Body of pancreas (tissue), 4 donors: ENCODE measurements at regions not wholly inside any gene's neighbourhood (a gene's known extent, or its start where the extent isn't known, plus 50 kb on each side); places are given as distances from the start of the nearest gene placed in this dataset.

ENCODE experiments used
- POLR2A ChIP-seq, 3 donors: fragments of 450-650 bp; IDR thresholded peaks; one replicate each; pipeline ENCODE4 v1.6.1; 2016; ENCODE audit warnings: antibody characterized with exemption in 3 of 3, mild to moderate bottlenecking in 2 of 3
- TF ChIP-seq, protein P1 (sequence below), 7 experiments: fragments of 450-650 bp in 4 of 7; fragments of 200-600 bp in 3 of 7; sonication (generic) in 3 of 7; IDR thresholded peaks; one replicate each; pipeline ENCODE4 v1.5.1; 2016 to 2019; ENCODE audit warnings: antibody characterized with exemption in 7 of 7

DNA sequence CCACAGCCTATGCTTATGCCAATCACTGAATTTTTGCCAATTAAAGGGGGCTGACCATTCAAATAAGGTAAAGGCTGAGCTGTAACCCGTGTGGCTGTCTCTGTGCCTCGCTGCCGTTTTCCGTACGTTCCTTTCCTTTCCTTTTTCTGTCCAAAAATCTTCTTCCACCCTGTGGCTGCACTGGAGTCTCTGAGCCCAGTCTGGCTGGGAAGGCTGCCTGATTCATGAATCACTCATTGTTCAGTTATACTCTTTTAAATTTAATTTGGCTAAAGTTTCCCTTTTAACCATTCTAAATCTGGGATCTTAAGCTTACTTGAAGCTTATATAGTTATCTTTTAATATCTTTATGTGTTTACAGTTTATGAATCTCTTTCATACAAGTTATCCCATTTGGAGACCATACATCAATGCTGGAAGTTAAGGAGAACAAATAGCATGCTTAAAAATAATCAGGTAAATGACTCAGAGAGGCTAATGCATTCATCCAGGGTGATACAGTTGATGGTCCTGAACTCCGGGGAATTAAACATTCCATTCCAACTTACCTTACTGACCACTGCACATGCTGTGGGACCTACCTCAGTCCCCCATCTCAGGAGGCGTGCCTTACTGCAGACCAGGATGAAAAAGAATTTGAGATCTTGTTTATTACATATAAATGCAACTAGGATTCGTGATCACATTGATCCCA is 385.3 kb upstream of the ADARB2 start:
- TF ChIP-seq, protein P1, sequence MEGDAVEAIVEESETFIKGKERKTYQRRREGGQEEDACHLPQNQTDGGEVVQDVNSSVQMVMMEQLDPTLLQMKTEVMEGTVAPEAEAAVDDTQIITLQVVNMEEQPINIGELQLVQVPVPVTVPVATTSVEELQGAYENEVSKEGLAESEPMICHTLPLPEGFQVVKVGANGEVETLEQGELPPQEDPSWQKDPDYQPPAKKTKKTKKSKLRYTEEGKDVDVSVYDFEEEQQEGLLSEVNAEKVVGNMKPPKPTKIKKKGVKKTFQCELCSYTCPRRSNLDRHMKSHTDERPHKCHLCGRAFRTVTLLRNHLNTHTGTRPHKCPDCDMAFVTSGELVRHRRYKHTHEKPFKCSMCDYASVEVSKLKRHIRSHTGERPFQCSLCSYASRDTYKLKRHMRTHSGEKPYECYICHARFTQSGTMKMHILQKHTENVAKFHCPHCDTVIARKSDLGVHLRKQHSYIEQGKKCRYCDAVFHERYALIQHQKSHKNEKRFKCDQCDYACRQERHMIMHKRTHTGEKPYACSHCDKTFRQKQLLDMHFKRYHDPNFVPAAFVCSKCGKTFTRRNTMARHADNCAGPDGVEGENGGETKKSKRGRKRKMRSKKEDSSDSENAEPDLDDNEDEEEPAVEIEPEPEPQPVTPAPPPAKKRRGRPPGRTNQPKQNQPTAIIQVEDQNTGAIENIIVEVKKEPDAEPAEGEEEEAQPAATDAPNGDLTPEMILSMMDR (IDR thresholded peaks at IDR 0.05), result no peak
- no peak for TF ChIP-seq POLR2A (IDR thresholded peaks at IDR 0.05)
